Endothelial cell of umbilical vein (primary cell): ENCODE measurements at regions not wholly inside any gene's neighbourhood (a gene's known extent, or its start where the extent isn't known, plus 50 kb on each side); places are given as distances from the start of the nearest gene placed in this dataset.

Experiments used
- BruUV-seq: library from RNA; stranded (reverse); fragments of 400-500 nt; replicated peaks from 2 replicates; lab custom pipeline; 2021; lab: Mats Ljungman, UMichigan
- CTCF ChIA-PET: fragments of 300-600, 350-600 bp; sonication (Branson Sonifier 250); formaldehyde crosslinking; loops from one replicate; lab custom pipeline; 2021; ENCODE audit warnings: antibody characterized with exemption, inconsistent platforms; lab: Charles Lee
- POLR2A ChIA-PET: fragments of 300-600, 350-600 bp; sonication (Branson Sonifier 250); formaldehyde crosslinking; loops from one replicate; lab custom pipeline; 2021; ENCODE audit warnings: antibody characterized with exemption, inconsistent platforms; lab: Charles Lee
- DNase-seq: peaks from one replicate; pipeline ENCODE4 v3.0.0-alpha.2; 2011; ENCODE audit warnings: low read depth, low spot score
- FAIRE-seq: peaks from 2 replicates; lab custom pipeline; 2011; peaks lifted over from hg19 to GRCh38; lab: Jason Lieb, UNC
- H2AFZ ChIP-seq: 2 replicates; pipeline ENCODE4 v1.6.0; 2012; ENCODE audit warnings: low read depth, low read length, control low read depth, inconsistent platforms
- H3K27ac ChIP-seq: 2 replicates; pipeline ENCODE4 v1.5.1; 2011; ENCODE audit warnings: low read depth, mild to moderate bottlenecking, control low read depth, low read length, moderate library complexity; ENCODE audit not compliant: insufficient read depth
- H3K27me3 ChIP-seq, 2 experiments: 2 replicates each; pipeline versions ENCODE4 v1.6.0 to v1.6.1; 2011; ENCODE audit warnings: low read length in 2 of 2, mixed read lengths in 1 of 2; ENCODE audit not compliant: control insufficient read depth in 2 of 2, insufficient read depth in 2 of 2
- H3K36me3 ChIP-seq, 2 experiments: 2 replicates in 1 of 2; 3 replicates in 1 of 2; pipeline ENCODE4 v1.5.1; 2011; ENCODE audit warnings: low read length in 2 of 2, mild to moderate bottlenecking in 1 of 2, moderate library complexity in 1 of 2; ENCODE audit not compliant: control insufficient read depth in 2 of 2, insufficient read depth in 2 of 2; ENCODE audit errors: extremely low read depth in 1 of 2
- H3K4me1 ChIP-seq: 3 replicates; pipeline ENCODE4 v1.5.1; 2011; ENCODE audit warnings: mild to moderate bottlenecking, low read length; ENCODE audit not compliant: control insufficient read depth, insufficient read depth; ENCODE audit errors: extremely low read depth
- H3K4me2 ChIP-seq: 2 replicates; pipeline ENCODE4 v1.6.1; 2011; ENCODE audit warnings: low read length, control low read depth, mixed read lengths; ENCODE audit not compliant: insufficient read depth
- H3K4me3 ChIP-seq, 3 experiments: fragments of 200-600 bp in 1 of 3; sonication (generic), shearing (Covaris generic) in 1 of 3; replicated peaks in 1 of 3; 2 replicates each; pipeline ENCODE4 v1.5.1; 2011 to 2016; ENCODE audit warnings: control low read depth in 3 of 3, low read length in 3 of 3, mild to moderate bottlenecking in 2 of 3, inconsistent platforms in 1 of 3, low read depth in 1 of 3, moderate library complexity in 1 of 3; ENCODE audit not compliant: insufficient read depth in 1 of 3
- H3K79me2 ChIP-seq: 2 replicates; pipeline ENCODE4 v1.6.0; 2012; ENCODE audit warnings: low read length, inconsistent platforms; ENCODE audit not compliant: control insufficient read depth, insufficient read depth
- H3K9ac ChIP-seq: replicated peaks from 2 replicates; pipeline ENCODE3; 2011; ENCODE audit warnings: low read length, control low read depth; ENCODE audit not compliant: insufficient read depth; ENCODE audit errors: extremely low read depth
- H3K9me1 ChIP-seq: replicated peaks from 3 replicates; pipeline ENCODE4 v1.6.0; 2011; ENCODE audit warnings: mild to moderate bottlenecking, low read length; ENCODE audit not compliant: control insufficient read depth, insufficient read depth; ENCODE audit errors: extremely low read depth
- H3K9me3 ChIP-seq: replicated peaks from 2 replicates; pipeline ENCODE4 v1.5.1; 2012; ENCODE audit warnings: low read length, inconsistent platforms; ENCODE audit not compliant: control insufficient read depth, insufficient read depth
- H4K20me1 ChIP-seq: replicated peaks from 2 replicates; pipeline ENCODE3; 2011; ENCODE audit warnings: mild to moderate bottlenecking, low read length; ENCODE audit not compliant: control insufficient read depth, insufficient read depth; ENCODE audit errors: extremely low read depth
- EZH2 ChIP-seq: IDR thresholded peaks from 2 replicates; pipeline ENCODE4 v1.6.1; 2012; ENCODE audit warnings: borderline replicate concordance, low read depth, mild to moderate bottlenecking, moderate library complexity, low read length, inconsistent platforms; ENCODE audit not compliant: severe bottlenecking
- FOS ChIP-seq: IDR thresholded peaks from 2 replicates; pipeline ENCODE4 v1.6.1; 2011; ENCODE audit warnings: mild to moderate bottlenecking, low read length, moderate library complexity, borderline replicate concordance; ENCODE audit not compliant: insufficient read depth
- GATA2 ChIP-seq: IDR thresholded peaks from 2 replicates; pipeline ENCODE4 v1.7.0; 2011; ENCODE audit warnings: low read depth, mild to moderate bottlenecking, moderate library complexity, mixed read lengths, low read length; ENCODE audit not compliant: insufficient read length, insufficient read depth
- JUN ChIP-seq: IDR thresholded peaks from 2 replicates; pipeline ENCODE4 v1.6.1; 2011; ENCODE audit warnings: borderline replicate concordance, low read depth; ENCODE audit not compliant: insufficient read length, insufficient read depth
- MAX ChIP-seq: IDR thresholded peaks from 2 replicates; pipeline ENCODE4 v1.6.1; 2011; ENCODE audit not compliant: insufficient read depth, insufficient read length
- MYC ChIP-seq: IDR thresholded peaks from one replicate; pipeline ENCODE4 v1.6.1; 2011; ENCODE audit warnings: mild to moderate bottlenecking, low read depth, low read length
- POLR2A ChIP-seq: IDR thresholded peaks from 2 replicates; pipeline ENCODE4 v1.6.1; 2012; ENCODE audit warnings: low read depth, mild to moderate bottlenecking, control low read depth, low read length
- POLR2AphosphoS5 ChIP-seq: IDR thresholded peaks from 2 replicates; pipeline ENCODE4 v1.6.1; 2012; ENCODE audit warnings: low read depth, mild to moderate bottlenecking, control low read depth, low read length, moderate library complexity; ENCODE audit not compliant: insufficient read depth
- dilution Hi-C: fragments of 300-500 bp; cut with MboI; formaldehyde crosslinking; loops from one replicate; pipeline ENCODE4 v1.15.0; 2019; ENCODE audit warnings: low sequenced_read_pairs; ENCODE audit not compliant: extremely low pct_ligation_motif_present
- intact Hi-C: fragments of 100-400 bp; cut with micrococcal nuclease; formaldehyde crosslinking; loops from one replicate; pipeline ENCODE4 v1.10.0; 2022
- TF ChIP-seq, protein P1 (sequence below), 2 donors: IDR thresholded peaks; 1 replicate in 1 of 2; 2 replicates in 1 of 2; pipeline ENCODE4 v1.5.1; 2011; ENCODE audit warnings: low read length in 2 of 2, mild to moderate bottlenecking in 2 of 2, moderate library complexity in 2 of 2, control low read depth in 1 of 2, inconsistent platforms in 1 of 2, low read depth in 1 of 2; ENCODE audit not compliant: insufficient read depth in 1 of 2; ENCODE audit errors: extremely low read depth in 1 of 2

DNA sequence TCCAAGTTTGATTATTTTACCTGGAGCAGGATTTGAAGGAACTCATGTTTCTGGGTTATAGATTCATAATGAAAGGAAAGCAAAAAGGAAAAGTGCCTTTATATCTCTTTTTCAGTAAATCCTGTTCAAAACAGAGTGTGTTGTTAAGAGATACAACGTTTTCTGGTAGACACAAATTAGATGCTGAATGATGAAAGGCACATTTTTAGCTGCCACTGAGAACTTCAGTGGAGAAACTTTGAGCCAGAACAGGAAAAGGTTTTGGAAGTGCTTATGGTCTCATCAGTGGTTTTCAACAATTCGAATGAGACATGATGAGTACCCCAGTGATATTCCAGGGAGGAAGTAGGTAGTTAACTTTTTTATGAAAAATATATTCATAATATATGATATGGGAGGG is 338.0 kb upstream of the C1orf87 start:
- Histone ChIP-seq H3K9me3 (no peaks in the 10 kb centered on the region), H3K9me1 (no peaks in the 10 kb centered on the region), H3K4me2 (no peak overlapping the region), H3K4me3 (no peak overlapping the region), H3K4me1 (no peaks in the 10 kb centered on the region), H3K9ac (no peak overlapping the region), H3K36me3 (no peaks in the 10 kb centered on the region), H3K27ac (no peak overlapping the region), H3K27me3 (no peaks in the 10 kb centered on the region), H2AFZ (no peak overlapping the region), H4K20me1 (no peaks in the 10 kb centered on the region), H3K79me2 (no peaks in the 10 kb centered on the region)
- no peak for DNase-seq
- dilution Hi-C loops (no loop called here), intact Hi-C loops (no loop called here)
- TF ChIP-seq MAX: no peak
- TF ChIP-seq GATA2: no peak
- TF ChIP-seq, protein P1, sequence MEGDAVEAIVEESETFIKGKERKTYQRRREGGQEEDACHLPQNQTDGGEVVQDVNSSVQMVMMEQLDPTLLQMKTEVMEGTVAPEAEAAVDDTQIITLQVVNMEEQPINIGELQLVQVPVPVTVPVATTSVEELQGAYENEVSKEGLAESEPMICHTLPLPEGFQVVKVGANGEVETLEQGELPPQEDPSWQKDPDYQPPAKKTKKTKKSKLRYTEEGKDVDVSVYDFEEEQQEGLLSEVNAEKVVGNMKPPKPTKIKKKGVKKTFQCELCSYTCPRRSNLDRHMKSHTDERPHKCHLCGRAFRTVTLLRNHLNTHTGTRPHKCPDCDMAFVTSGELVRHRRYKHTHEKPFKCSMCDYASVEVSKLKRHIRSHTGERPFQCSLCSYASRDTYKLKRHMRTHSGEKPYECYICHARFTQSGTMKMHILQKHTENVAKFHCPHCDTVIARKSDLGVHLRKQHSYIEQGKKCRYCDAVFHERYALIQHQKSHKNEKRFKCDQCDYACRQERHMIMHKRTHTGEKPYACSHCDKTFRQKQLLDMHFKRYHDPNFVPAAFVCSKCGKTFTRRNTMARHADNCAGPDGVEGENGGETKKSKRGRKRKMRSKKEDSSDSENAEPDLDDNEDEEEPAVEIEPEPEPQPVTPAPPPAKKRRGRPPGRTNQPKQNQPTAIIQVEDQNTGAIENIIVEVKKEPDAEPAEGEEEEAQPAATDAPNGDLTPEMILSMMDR (IDR thresholded peaks at IDR 0.05; ENCODE audit: extremely low read depth in 1 of 2, insufficient read depth in 1 of 2, low read depth in 1 of 2, low read length in 2 of 2): no peak
- TF ChIP-seq MYC: no peak
- TF ChIP-seq FOS: no peak
- TF ChIP-seq POLR2AphosphoS5: no peak
- TF ChIP-seq POLR2A: no peak
- no peak for TF ChIP-seq EZH2
- no peak for TF ChIP-seq JUN
- no peak for FAIRE-seq
- ChIA-PET POLR2A (no interaction called here), CTCF (interaction anchor here (0.8 to 1.2 kb wide), 2 partner anchors 12 to 354 kb away, joined by 3 to 5 read pairs; no protein-coding TSS in a partner anchor)
- BruUV-seq: no TSS peak
